HFFc6 (cell line): ENCODE measurements at regions not wholly inside any gene's neighbourhood (a gene's known extent, or its start where the extent isn't known, plus 50 kb on each side); places are given as distances from the start of the nearest gene placed in this dataset.

Experiments
- DNase-seq: peaks from one replicate; pipeline ENCODE4 v3.0.0-alpha.2; 2018
- H3K27ac Mint-ChIP-seq: 2 replicates; pipeline ENCODE4 v1.8.0; 2020; ENCODE audit warnings: mild to moderate bottlenecking, mixed read lengths
- H3K27me3 Mint-ChIP-seq: 2 replicates; pipeline ENCODE4 v1.8.0; 2021; ENCODE audit warnings: mild to moderate bottlenecking, moderate library complexity, mixed read lengths; ENCODE audit not compliant: insufficient read depth
- H3K36me3 Mint-ChIP-seq: 2 replicates; pipeline ENCODE4 v1.8.0; 2021; ENCODE audit warnings: low read depth, mixed read lengths
- H3K4me1 Mint-ChIP-seq: 2 replicates; pipeline ENCODE4 v1.8.0; 2020; ENCODE audit warnings: low read depth, mixed read lengths
- H3K4me3 Mint-ChIP-seq: 2 replicates; pipeline ENCODE4 v1.8.0; 2020; ENCODE audit warnings: mild to moderate bottlenecking, moderate library complexity, mixed read lengths
- H3K9me3 Mint-ChIP-seq: 2 replicates; pipeline ENCODE4 v1.8.0; 2020; ENCODE audit warnings: mild to moderate bottlenecking, mixed read lengths
- TF ChIP-seq, protein P1 (sequence below): fragments of 200-600 bp; sonication (generic); IDR thresholded peaks from 2 replicates; pipeline ENCODE4 v1.5.0; 2021; ENCODE audit warnings: antibody characterized with exemption, mild to moderate bottlenecking

DNA sequence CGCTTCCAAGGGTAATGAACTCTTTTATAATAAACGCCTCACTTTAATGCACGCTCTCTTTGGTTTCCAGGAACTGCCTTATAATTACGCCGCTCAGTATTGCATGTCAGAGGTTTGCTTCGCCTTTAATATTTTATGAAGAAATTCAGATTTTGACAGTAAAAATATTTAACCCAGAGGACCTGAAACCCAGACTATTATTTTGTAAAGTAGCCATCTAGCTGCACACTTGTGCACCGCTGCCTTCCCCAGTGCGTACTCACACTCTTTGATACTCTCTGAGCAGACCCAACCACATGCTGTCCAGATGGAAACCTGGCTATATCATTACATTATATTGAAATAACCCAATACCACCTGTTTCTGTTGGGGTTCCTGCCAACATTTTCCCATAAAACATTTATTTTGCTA lies 270.1 kb downstream of the C1D start:
- Mint-ChIP-seq H3K27ac (no peak overlapping the region), H3K9me3 (no peaks in the 10 kb centered on the region), H3K36me3 (no peaks in the 10 kb centered on the region), H3K4me3 (no peak overlapping the region), H3K27me3 (peaks cover 4% of the 10 kb centered on the region), H3K4me1 (peaks cover 29% of the 10 kb centered on the region)
- DNase-seq, result no peak
- TF ChIP-seq, protein P1, sequence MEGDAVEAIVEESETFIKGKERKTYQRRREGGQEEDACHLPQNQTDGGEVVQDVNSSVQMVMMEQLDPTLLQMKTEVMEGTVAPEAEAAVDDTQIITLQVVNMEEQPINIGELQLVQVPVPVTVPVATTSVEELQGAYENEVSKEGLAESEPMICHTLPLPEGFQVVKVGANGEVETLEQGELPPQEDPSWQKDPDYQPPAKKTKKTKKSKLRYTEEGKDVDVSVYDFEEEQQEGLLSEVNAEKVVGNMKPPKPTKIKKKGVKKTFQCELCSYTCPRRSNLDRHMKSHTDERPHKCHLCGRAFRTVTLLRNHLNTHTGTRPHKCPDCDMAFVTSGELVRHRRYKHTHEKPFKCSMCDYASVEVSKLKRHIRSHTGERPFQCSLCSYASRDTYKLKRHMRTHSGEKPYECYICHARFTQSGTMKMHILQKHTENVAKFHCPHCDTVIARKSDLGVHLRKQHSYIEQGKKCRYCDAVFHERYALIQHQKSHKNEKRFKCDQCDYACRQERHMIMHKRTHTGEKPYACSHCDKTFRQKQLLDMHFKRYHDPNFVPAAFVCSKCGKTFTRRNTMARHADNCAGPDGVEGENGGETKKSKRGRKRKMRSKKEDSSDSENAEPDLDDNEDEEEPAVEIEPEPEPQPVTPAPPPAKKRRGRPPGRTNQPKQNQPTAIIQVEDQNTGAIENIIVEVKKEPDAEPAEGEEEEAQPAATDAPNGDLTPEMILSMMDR, result no peak

DNA sequence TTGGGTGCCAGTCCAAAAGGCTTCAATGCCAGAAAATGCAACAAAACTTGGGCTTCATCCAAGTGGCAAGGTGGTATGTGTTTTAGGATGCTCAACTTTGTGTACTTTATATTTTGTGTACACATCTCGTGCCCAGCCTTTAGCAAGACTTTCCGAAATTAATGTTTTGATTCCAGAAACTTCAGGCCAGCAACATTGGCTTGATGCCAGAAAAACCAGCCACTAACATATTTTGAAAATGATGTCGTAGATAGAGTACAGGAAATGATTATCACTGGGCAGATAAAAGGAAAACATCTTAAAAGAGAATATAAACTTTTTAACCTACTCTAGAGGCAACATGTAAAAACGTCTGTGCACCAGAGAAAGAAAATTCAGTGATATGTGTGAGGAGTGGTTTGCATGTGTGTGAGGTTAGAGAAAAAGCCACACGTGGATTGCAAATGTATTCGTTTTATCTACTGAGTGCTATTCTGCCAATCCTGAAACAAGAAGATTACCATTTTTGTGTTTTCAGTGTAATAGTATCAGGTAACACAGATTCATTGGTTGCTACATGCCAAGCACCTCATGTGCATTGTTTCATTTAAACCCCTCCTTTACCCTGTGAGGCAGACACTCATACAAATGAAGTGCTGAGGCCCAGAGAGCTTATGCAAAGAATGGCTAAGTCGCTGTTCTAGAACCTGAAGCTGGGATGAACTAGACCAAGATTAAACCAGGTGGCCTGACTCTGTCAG lies 264.8 kb downstream of the C1D start:
- DNase-seq, result peak; percentile 41
- TF ChIP-seq, protein P1, result no peak
- H3K36me3 Mint-ChIP-seq, result 0 out of 2 replicates have a peak, but pooled peaks cover under 1% of the 10 kb centered on the region
- H3K9me3 Mint-ChIP-seq, result no peaks in the 10 kb centered on the region
- H3K27ac Mint-ChIP-seq, result peak overlapping the region; percentile 32
- H3K4me1 Mint-ChIP-seq, result peaks cover 34% of the 10 kb centered on the region
- H3K27me3 Mint-ChIP-seq, result peaks cover 3% of the 10 kb centered on the region
- H3K4me3 Mint-ChIP-seq, result peak overlapping the region; percentile 11

DNA sequence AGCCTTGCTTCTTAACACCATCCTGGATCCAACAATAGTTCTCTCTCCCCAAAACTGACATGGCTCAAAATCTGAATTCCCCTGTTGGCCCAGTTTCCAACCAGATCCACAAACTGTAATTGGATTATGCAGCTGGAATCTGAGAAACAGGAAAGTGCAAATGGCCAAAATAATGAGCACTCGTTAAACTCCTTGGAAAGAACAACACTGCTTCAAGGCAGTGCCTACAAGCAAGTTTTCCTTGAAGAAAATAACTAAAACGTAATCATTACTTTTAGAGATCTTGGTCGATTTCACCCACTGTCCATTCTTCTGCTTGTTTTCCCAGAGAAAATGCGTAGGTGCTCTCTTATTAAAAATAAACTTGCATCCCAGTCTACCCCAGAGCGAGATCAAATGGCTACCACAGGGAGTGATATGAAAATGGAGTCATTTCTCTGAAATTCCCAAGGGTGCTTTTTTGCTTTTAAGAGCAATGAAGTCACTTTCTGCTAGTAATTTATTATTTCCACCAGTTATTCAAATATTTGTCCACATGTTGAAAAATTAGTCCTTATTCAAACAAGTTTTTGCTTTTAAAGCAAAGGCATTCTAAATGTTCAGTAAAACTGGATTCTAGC lies 264.2 kb downstream of the C1D start:
- TF ChIP-seq, protein P1, result no peak
- H3K4me1 Mint-ChIP-seq, result peaks cover 34% of the 10 kb centered on the region
- DNase-seq, result no peak
- peaks cover 3% of the 10 kb centered on the region for H3K27me3 Mint-ChIP-seq
- H3K9me3 Mint-ChIP-seq, result no peaks in the 10 kb centered on the region
- peaks cover 4% of the 10 kb centered on the region; the same call in 1 of the 2 replicates for H3K36me3 Mint-ChIP-seq
- no peak overlapping the region for H3K27ac Mint-ChIP-seq
- H3K4me3 Mint-ChIP-seq, result no peak overlapping the region

DNA sequence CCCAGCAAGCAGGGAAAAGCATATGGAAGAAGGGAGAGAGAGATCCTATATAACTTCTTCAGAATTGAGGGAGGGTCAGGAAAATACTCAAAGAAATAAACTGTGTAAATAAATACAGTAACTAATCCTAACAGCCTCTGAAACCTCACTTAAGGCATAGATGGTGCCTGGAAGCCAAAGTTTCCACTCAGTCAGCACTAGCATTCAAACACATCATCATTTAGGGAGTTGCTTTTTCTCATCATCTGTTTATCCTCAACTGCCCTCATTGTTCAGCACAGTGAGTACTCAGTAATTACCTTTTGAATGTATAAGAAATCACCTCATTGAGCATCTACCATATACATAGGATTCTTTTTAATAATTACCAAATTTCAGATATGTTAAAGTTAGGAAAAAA lies 262.9 kb downstream of the C1D start:
- peaks cover 3% of the 10 kb centered on the region for H3K27me3 Mint-ChIP-seq
- peaks cover 4% of the 10 kb centered on the region; the same call in 1 of the 2 replicates for H3K36me3 Mint-ChIP-seq
- H3K9me3 Mint-ChIP-seq, result no peaks in the 10 kb centered on the region
- TF ChIP-seq, protein P1, result no peak
- H3K4me3 Mint-ChIP-seq, result no peak overlapping the region
- peaks cover 44% of the 10 kb centered on the region for H3K4me1 Mint-ChIP-seq
- no peak overlapping the region for H3K27ac Mint-ChIP-seq
- no peak for DNase-seq

DNA sequence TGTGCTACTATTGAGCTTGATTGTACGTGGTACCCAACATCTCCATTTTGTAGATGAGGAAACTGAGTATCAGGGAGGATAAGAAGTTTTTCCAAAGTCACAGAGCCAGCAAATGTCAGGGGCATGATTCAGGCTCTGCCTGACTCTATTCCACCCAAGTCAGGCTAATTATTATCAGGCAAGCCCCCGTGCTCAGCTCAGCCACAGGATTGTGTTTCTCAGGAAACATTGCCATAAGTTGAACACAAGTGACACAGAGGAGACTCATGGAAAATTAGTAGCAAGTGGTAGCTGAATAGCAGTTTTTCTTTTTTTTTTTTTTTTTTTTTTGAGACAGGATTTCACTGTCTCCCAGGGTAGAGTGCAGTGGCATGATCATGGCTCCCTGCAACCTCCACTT lies 260.5 kb downstream of the C1D start:
- DNase-seq, result no peak
- TF ChIP-seq, protein P1, result no peak
- no peak overlapping the region for H3K4me3 Mint-ChIP-seq

More for the DNA sequence above, 260.5 kb downstream of the C1D start:
- Mint-ChIP-seq H3K9me3 (no peaks in the 10 kb centered on the region), H3K27ac (no peak overlapping the region), H3K4me1 (peaks cover 45% of the 10 kb centered on the region), H3K36me3 (peaks cover 4% of the 10 kb centered on the region; the same call in 1 of the 2 replicates), H3K27me3 (no peaks in the 10 kb centered on the region)
